Ishikawa (cell line): ENCODE measurements at regions not wholly inside any gene's neighbourhood (a gene's known extent, or its start where the extent isn't known, plus 50 kb on each side); places are given as distances from the start of the nearest gene placed in this dataset.

Experiments
- CEBPB ChIP-seq: IDR thresholded peaks from 2 replicates; pipeline ENCODE4 v1.6.1; 2012
- CREB1 ChIP-seq: IDR thresholded peaks from 2 replicates; pipeline ENCODE4 v1.6.1; 2012; ENCODE audit warnings: low read depth

GRCh38 chr4:24664956-24665355 is 80.6 kb upstream of the DHX15 start:
- no peak for TF ChIP-seq CREB1
- TF ChIP-seq CEBPB: no peak
